CD14-positive monocyte (primary cell): ENCODE measurements at regions not wholly inside any gene's neighbourhood (a gene's known extent, or its start where the extent isn't known, plus 50 kb on each side); places are given as distances from the start of the nearest gene placed in this dataset.

ENCODE experiments used
- DNase-seq, 3 donors: peaks; one replicate each; pipeline ENCODE4 v3.0.0-alpha.2; 2011 to 2022
- H2AFZ ChIP-seq: 2 replicates; pipeline ENCODE4 v1.6.0; 2012; ENCODE audit warnings: mild to moderate bottlenecking, low read depth, low read length, inconsistent platforms; ENCODE audit not compliant: insufficient read depth, poor library complexity, severe bottlenecking
- H3K27ac ChIP-seq, 2 donors: 1 replicate in 1 of 2; 2 replicates in 1 of 2; pipeline ENCODE4 v1.5.1; 2012 to 2013; ENCODE audit warnings: low read length in 2 of 2, control low read depth in 1 of 2, inconsistent platforms in 1 of 2, low read depth in 1 of 2, mild to moderate bottlenecking in 1 of 2
- H3K27me3 ChIP-seq, 2 donors: one replicate each; pipeline versions ENCODE4 v1.6.0 to v1.6.1; 2011 to 2013; ENCODE audit warnings: low read length in 2 of 2; ENCODE audit not compliant: control insufficient read depth in 2 of 2, insufficient read depth in 2 of 2
- H3K36me3 ChIP-seq, 2 donors: replicated peaks in 1 of 2; 1 replicate in 1 of 2; 2 replicates in 1 of 2; pipeline versions ENCODE4 v1.5.1 to v1.6.1; 2012 to 2013; ENCODE audit warnings: low read length in 2 of 2, control low read depth in 1 of 2, inconsistent platforms in 1 of 2, mild to moderate bottlenecking in 1 of 2; ENCODE audit not compliant: insufficient read depth in 2 of 2, control insufficient read depth in 1 of 2
- H3K4me1 ChIP-seq, 2 donors: 1 replicate in 1 of 2; 2 replicates in 1 of 2; pipeline versions ENCODE4 v1.5.1 to v1.6.1; 2012 to 2013; ENCODE audit warnings: low read length in 2 of 2, control low read depth in 1 of 2, inconsistent platforms in 1 of 2, mild to moderate bottlenecking in 1 of 2, moderate library complexity in 1 of 2; ENCODE audit not compliant: insufficient read depth in 2 of 2, control insufficient read depth in 1 of 2
- H3K4me2 ChIP-seq: replicated peaks from 2 replicates; pipeline ENCODE3; 2012; ENCODE audit warnings: low read length, moderate library complexity, mild to moderate bottlenecking; ENCODE audit not compliant: poor library complexity, severe bottlenecking; ENCODE audit errors: extremely low read depth
- H3K4me3 ChIP-seq, 3 experiments: fragments of 200-600 bp in 1 of 3; sonication (generic) in 1 of 3; replicated peaks in 1 of 3; 1 replicate in 2 of 3; 2 replicates in 1 of 3; pipeline ENCODE4 v1.5.1; 2011 to 2013; ENCODE audit warnings: low read length in 3 of 3, mild to moderate bottlenecking in 3 of 3, control low read depth in 2 of 3, low read depth in 2 of 3, inconsistent platforms in 1 of 3, moderate library complexity in 1 of 3
- H3K79me2 ChIP-seq: 2 replicates; pipeline ENCODE4 v1.6.0; 2012; ENCODE audit warnings: mild to moderate bottlenecking, control low read depth, inconsistent platforms, low read length, moderate library complexity; ENCODE audit not compliant: insufficient read depth
- H3K9ac ChIP-seq: 2 replicates; pipeline ENCODE4 v1.6.0; 2017; ENCODE audit warnings: low read length, mild to moderate bottlenecking; ENCODE audit not compliant: insufficient read depth, poor library complexity, severe bottlenecking
- H3K9me3 ChIP-seq, 2 donors: replicated peaks in 1 of 2; 1 replicate in 1 of 2; 2 replicates in 1 of 2; pipeline versions ENCODE4 v1.5.1 to v1.6.1; 2012 to 2013; ENCODE audit warnings: low read length in 2 of 2, control low read depth in 1 of 2; ENCODE audit not compliant: control insufficient read depth in 1 of 2, insufficient read depth in 1 of 2
- H4K20me1 ChIP-seq: 2 replicates; pipeline ENCODE4 v1.6.0; 2012; ENCODE audit warnings: mild to moderate bottlenecking, low read length, control low read depth, moderate library complexity; ENCODE audit not compliant: insufficient read depth
- H3K27ac Mint-ChIP-seq, 7 donors: one replicate each; pipeline ENCODE4 v1.8.0; 2020; ENCODE audit warnings: mild to moderate bottlenecking in 7 of 7, mixed read lengths in 7 of 7, moderate library complexity in 6 of 7, inconsistent platforms in 2 of 7
- H3K27me3 Mint-ChIP-seq, 3 donors: one replicate each; pipeline ENCODE4 v1.8.0; 2021 to 2022; ENCODE audit warnings: low read depth in 3 of 3, mild to moderate bottlenecking in 3 of 3, mixed read lengths in 3 of 3, moderate library complexity in 3 of 3, inconsistent platforms in 1 of 3
- H3K36me3 Mint-ChIP-seq, 2 donors: one replicate each; pipeline ENCODE4 v1.8.0; 2020; ENCODE audit warnings: mixed read lengths in 2 of 2, inconsistent platforms in 1 of 2, mild to moderate bottlenecking in 1 of 2
- H3K4me1 Mint-ChIP-seq: one replicate; pipeline ENCODE4 v1.8.0; 2020; ENCODE audit warnings: mild to moderate bottlenecking, mixed read lengths
- H3K4me3 Mint-ChIP-seq, 2 donors: one replicate each; pipeline ENCODE4 v1.8.0; 2020; ENCODE audit warnings: mild to moderate bottlenecking in 2 of 2, mixed read lengths in 2 of 2, moderate library complexity in 1 of 2
- H3K9me3 Mint-ChIP-seq, 7 donors: one replicate each; pipeline ENCODE4 v1.8.0; 2020 to 2022; ENCODE audit warnings: mixed read lengths in 7 of 7, mild to moderate bottlenecking in 6 of 7, moderate library complexity in 6 of 7, inconsistent platforms in 2 of 7
- CTCF ChIP-seq: fragments of 200-600 bp; IDR thresholded peaks from one replicate; pipeline ENCODE4 v1.8.0; 2022; ENCODE audit warnings: antibody characterized with exemption, mild to moderate bottlenecking
- WGBS: methylation state at CpG from one replicate; pipeline ENCODE4 v1.1.5; 2013; ENCODE audit warnings: missing lambda C conversion rate; ENCODE audit not compliant: insufficient coverage; 5-methylcytosine and 5-hydroxymethylcytosine counted together
- intact Hi-C, 2 donors: fragments of 100-400 bp; cut with micrococcal nuclease; formaldehyde crosslinking; loops; one replicate each; pipeline versions ENCODE4 v1.15.0 to v1.15.1; 2023

- H3K9ac ChIP-seq, result no peak overlapping the region
- TF ChIP-seq CTCF, result no peak
These were observed 130.8 kb downstream of the S1PR1 start for GRCh38 chr1:101367630-101368029.

GRCh38 chr1:101370488-101370887, 133.7 kb downstream of the S1PR1 start:
- Histone ChIP-seq H3K4me1 (no peaks in the 10 kb centered on the region), H3K27ac (no peak overlapping the region), H3K79me2 (no peaks in the 10 kb centered on the region), H3K9me3 (no peaks in the 10 kb centered on the region), H3K4me3 (no peak overlapping the region), H3K4me2 (no peak overlapping the region), H3K9ac (no peak overlapping the region), H3K36me3 (no peaks in the 10 kb centered on the region), H3K27me3 (no peaks in the 10 kb centered on the region), H2AFZ (no peak overlapping the region), H4K20me1 (no peaks in the 10 kb centered on the region)
- no peak for TF ChIP-seq CTCF
- Mint-ChIP-seq H3K4me3 (no peak overlapping the region), H3K36me3 (no peaks in the 10 kb centered on the region), H3K27ac (no peak overlapping the region), H3K4me1 (no peaks in the 10 kb centered on the region), H3K27me3 (peaks cover 0 to 1% (median 0%) of the 10 kb centered on the region in 3 donors), H3K9me3 (peaks cover 0 to 8% (median 5%) of the 10 kb centered on the region in 7 donors)
- intact Hi-C loops, result no loop called here
- no CpG with 5 or more reads among the region's 3 CpGs for WGBS
- no peak for DNase-seq

More at GRCh38 chr1:101367630-101368029, 130.8 kb downstream of the S1PR1 start:
- Histone ChIP-seq H3K27me3 (no peaks in the 10 kb centered on the region), H4K20me1 (no peaks in the 10 kb centered on the region), H3K79me2 (no peaks in the 10 kb centered on the region), H3K27ac (no peak overlapping the region), H3K4me3 (no peak overlapping the region), H3K4me2 (no peak overlapping the region), H2AFZ (no peak overlapping the region), H3K9me3 (no peaks in the 10 kb centered on the region), H3K36me3 (no peaks in the 10 kb centered on the region), H3K4me1 (no peaks in the 10 kb centered on the region)
- Mint-ChIP-seq H3K9me3 (peaks cover 0 to 3% (median 0%) of the 10 kb centered on the region in 7 donors), H3K27me3 (peaks cover 0 to 1% (median 0%) of the 10 kb centered on the region in 3 donors), H3K27ac (no peak overlapping the region), H3K36me3 (no peaks in the 10 kb centered on the region), H3K4me1 (no peaks in the 10 kb centered on the region), H3K4me3 (no peak overlapping the region)
- 95% methylated on average over 5 of the region's 5 CpGs for WGBS
- DNase-seq, result no peak
- intact Hi-C loops, result no loop called here
